Endothelial cell of umbilical vein (primary cell): ENCODE measurements at regions not wholly inside any gene's neighbourhood (a gene's known extent, or its start where the extent isn't known, plus 50 kb on each side); places are given as distances from the start of the nearest gene placed in this dataset.

Experiments used
- BruUV-seq: library from RNA; stranded (reverse); fragments of 400-500 nt; replicated peaks from 2 replicates; lab custom pipeline; 2021; lab: Mats Ljungman, UMichigan
- CTCF ChIA-PET: fragments of 300-600, 350-600 bp; sonication (Branson Sonifier 250); formaldehyde crosslinking; loops from one replicate; lab custom pipeline; 2021; ENCODE audit warnings: antibody characterized with exemption, inconsistent platforms; lab: Charles Lee
- POLR2A ChIA-PET: fragments of 300-600, 350-600 bp; sonication (Branson Sonifier 250); formaldehyde crosslinking; loops from one replicate; lab custom pipeline; 2021; ENCODE audit warnings: antibody characterized with exemption, inconsistent platforms; lab: Charles Lee
- DNase-seq: peaks from one replicate; pipeline ENCODE4 v3.0.0-alpha.2; 2011; ENCODE audit warnings: low read depth, low spot score
- FAIRE-seq: peaks from 2 replicates; lab custom pipeline; 2011; peaks lifted over from hg19 to GRCh38; lab: Jason Lieb, UNC
- H2AFZ ChIP-seq: 2 replicates; pipeline ENCODE4 v1.6.0; 2012; ENCODE audit warnings: low read depth, low read length, control low read depth, inconsistent platforms
- H3K27ac ChIP-seq: 2 replicates; pipeline ENCODE4 v1.5.1; 2011; ENCODE audit warnings: low read depth, mild to moderate bottlenecking, control low read depth, low read length, moderate library complexity; ENCODE audit not compliant: insufficient read depth
- H3K27me3 ChIP-seq, 2 experiments: 2 replicates each; pipeline versions ENCODE4 v1.6.0 to v1.6.1; 2011; ENCODE audit warnings: low read length in 2 of 2, mixed read lengths in 1 of 2; ENCODE audit not compliant: control insufficient read depth in 2 of 2, insufficient read depth in 2 of 2
- H3K36me3 ChIP-seq, 2 experiments: 2 replicates in 1 of 2; 3 replicates in 1 of 2; pipeline ENCODE4 v1.5.1; 2011; ENCODE audit warnings: low read length in 2 of 2, mild to moderate bottlenecking in 1 of 2, moderate library complexity in 1 of 2; ENCODE audit not compliant: control insufficient read depth in 2 of 2, insufficient read depth in 2 of 2; ENCODE audit errors: extremely low read depth in 1 of 2
- H3K4me1 ChIP-seq: 3 replicates; pipeline ENCODE4 v1.5.1; 2011; ENCODE audit warnings: mild to moderate bottlenecking, low read length; ENCODE audit not compliant: control insufficient read depth, insufficient read depth; ENCODE audit errors: extremely low read depth
- H3K4me2 ChIP-seq: 2 replicates; pipeline ENCODE4 v1.6.1; 2011; ENCODE audit warnings: low read length, control low read depth, mixed read lengths; ENCODE audit not compliant: insufficient read depth
- H3K4me3 ChIP-seq, 3 experiments: fragments of 200-600 bp in 1 of 3; sonication (generic), shearing (Covaris generic) in 1 of 3; replicated peaks in 1 of 3; 2 replicates each; pipeline ENCODE4 v1.5.1; 2011 to 2016; ENCODE audit warnings: control low read depth in 3 of 3, low read length in 3 of 3, mild to moderate bottlenecking in 2 of 3, inconsistent platforms in 1 of 3, low read depth in 1 of 3, moderate library complexity in 1 of 3; ENCODE audit not compliant: insufficient read depth in 1 of 3
- H3K79me2 ChIP-seq: 2 replicates; pipeline ENCODE4 v1.6.0; 2012; ENCODE audit warnings: low read length, inconsistent platforms; ENCODE audit not compliant: control insufficient read depth, insufficient read depth
- H3K9ac ChIP-seq: replicated peaks from 2 replicates; pipeline ENCODE3; 2011; ENCODE audit warnings: low read length, control low read depth; ENCODE audit not compliant: insufficient read depth; ENCODE audit errors: extremely low read depth
- H3K9me1 ChIP-seq: replicated peaks from 3 replicates; pipeline ENCODE4 v1.6.0; 2011; ENCODE audit warnings: mild to moderate bottlenecking, low read length; ENCODE audit not compliant: control insufficient read depth, insufficient read depth; ENCODE audit errors: extremely low read depth
- H3K9me3 ChIP-seq: replicated peaks from 2 replicates; pipeline ENCODE4 v1.5.1; 2012; ENCODE audit warnings: low read length, inconsistent platforms; ENCODE audit not compliant: control insufficient read depth, insufficient read depth
- H4K20me1 ChIP-seq: replicated peaks from 2 replicates; pipeline ENCODE3; 2011; ENCODE audit warnings: mild to moderate bottlenecking, low read length; ENCODE audit not compliant: control insufficient read depth, insufficient read depth; ENCODE audit errors: extremely low read depth
- EZH2 ChIP-seq: IDR thresholded peaks from 2 replicates; pipeline ENCODE4 v1.6.1; 2012; ENCODE audit warnings: borderline replicate concordance, low read depth, mild to moderate bottlenecking, moderate library complexity, low read length, inconsistent platforms; ENCODE audit not compliant: severe bottlenecking
- FOS ChIP-seq: IDR thresholded peaks from 2 replicates; pipeline ENCODE4 v1.6.1; 2011; ENCODE audit warnings: mild to moderate bottlenecking, low read length, moderate library complexity, borderline replicate concordance; ENCODE audit not compliant: insufficient read depth
- GATA2 ChIP-seq: IDR thresholded peaks from 2 replicates; pipeline ENCODE4 v1.7.0; 2011; ENCODE audit warnings: low read depth, mild to moderate bottlenecking, moderate library complexity, mixed read lengths, low read length; ENCODE audit not compliant: insufficient read length, insufficient read depth
- JUN ChIP-seq: IDR thresholded peaks from 2 replicates; pipeline ENCODE4 v1.6.1; 2011; ENCODE audit warnings: borderline replicate concordance, low read depth; ENCODE audit not compliant: insufficient read length, insufficient read depth
- MYC ChIP-seq: IDR thresholded peaks from one replicate; pipeline ENCODE4 v1.6.1; 2011; ENCODE audit warnings: mild to moderate bottlenecking, low read depth, low read length
- POLR2A ChIP-seq: IDR thresholded peaks from 2 replicates; pipeline ENCODE4 v1.6.1; 2012; ENCODE audit warnings: low read depth, mild to moderate bottlenecking, control low read depth, low read length
- POLR2AphosphoS5 ChIP-seq: IDR thresholded peaks from 2 replicates; pipeline ENCODE4 v1.6.1; 2012; ENCODE audit warnings: low read depth, mild to moderate bottlenecking, control low read depth, low read length, moderate library complexity; ENCODE audit not compliant: insufficient read depth
- dilution Hi-C: fragments of 300-500 bp; cut with MboI; formaldehyde crosslinking; loops from one replicate; pipeline ENCODE4 v1.15.0; 2019; ENCODE audit warnings: low sequenced_read_pairs; ENCODE audit not compliant: extremely low pct_ligation_motif_present
- intact Hi-C: fragments of 100-400 bp; cut with micrococcal nuclease; formaldehyde crosslinking; loops from one replicate; pipeline ENCODE4 v1.10.0; 2022
- TF ChIP-seq, protein P1 (sequence below), 2 donors: IDR thresholded peaks; 1 replicate in 1 of 2; 2 replicates in 1 of 2; pipeline ENCODE4 v1.5.1; 2011; ENCODE audit warnings: low read length in 2 of 2, mild to moderate bottlenecking in 2 of 2, moderate library complexity in 2 of 2, control low read depth in 1 of 2, inconsistent platforms in 1 of 2, low read depth in 1 of 2; ENCODE audit not compliant: insufficient read depth in 1 of 2; ENCODE audit errors: extremely low read depth in 1 of 2
- TF ChIP-seq, protein P2 (sequence below): IDR thresholded peaks from 2 replicates; pipeline ENCODE4 v1.6.1; 2011; ENCODE audit not compliant: insufficient read depth, insufficient read length

DNA sequence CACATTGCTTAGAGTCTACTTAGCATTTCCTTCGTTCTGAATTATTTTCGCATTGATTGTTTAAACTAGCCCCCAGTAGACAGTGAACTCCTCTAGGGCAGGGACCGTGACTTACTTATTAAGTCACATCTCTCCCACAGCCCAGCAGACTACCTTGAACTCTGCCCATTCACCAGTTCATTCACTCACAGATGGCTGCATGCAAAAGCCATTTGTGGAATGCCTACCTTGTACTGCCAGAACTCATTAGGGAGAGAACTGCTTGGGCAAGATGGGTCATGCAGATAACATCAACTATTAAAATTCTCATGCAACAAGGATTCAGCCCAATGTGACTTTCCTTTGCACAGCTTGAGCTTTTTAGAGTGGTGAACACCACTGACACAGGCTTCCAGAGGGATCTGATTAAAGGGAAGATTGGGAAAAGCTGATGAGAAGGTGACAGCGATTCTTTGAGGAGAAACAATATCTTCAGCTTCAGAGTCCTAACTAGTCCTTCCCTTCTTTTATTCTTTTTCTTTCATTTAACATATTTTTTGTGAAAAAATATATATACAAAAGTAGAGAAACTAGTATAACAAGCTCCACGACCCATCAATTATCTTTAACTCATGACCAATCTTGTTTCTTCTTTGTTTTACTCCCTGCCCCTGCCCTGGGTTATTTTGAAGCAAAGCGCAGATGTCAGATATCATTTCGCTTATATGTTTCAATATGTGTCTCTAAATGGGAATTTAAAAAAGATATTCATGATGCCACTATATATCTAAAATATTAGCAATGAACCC lies 273.9 kb downstream of the CDC5L start:
- no peak overlapping the region for H3K4me2 ChIP-seq
- no peaks in the 10 kb centered on the region for H3K36me3 ChIP-seq
- TF ChIP-seq MYC (no peak), JUN (no peak), EZH2 (no peak), FOS (no peak), GATA2 (no peak), POLR2A (no peak), POLR2AphosphoS5 (no peak)
- TF ChIP-seq, protein P1, sequence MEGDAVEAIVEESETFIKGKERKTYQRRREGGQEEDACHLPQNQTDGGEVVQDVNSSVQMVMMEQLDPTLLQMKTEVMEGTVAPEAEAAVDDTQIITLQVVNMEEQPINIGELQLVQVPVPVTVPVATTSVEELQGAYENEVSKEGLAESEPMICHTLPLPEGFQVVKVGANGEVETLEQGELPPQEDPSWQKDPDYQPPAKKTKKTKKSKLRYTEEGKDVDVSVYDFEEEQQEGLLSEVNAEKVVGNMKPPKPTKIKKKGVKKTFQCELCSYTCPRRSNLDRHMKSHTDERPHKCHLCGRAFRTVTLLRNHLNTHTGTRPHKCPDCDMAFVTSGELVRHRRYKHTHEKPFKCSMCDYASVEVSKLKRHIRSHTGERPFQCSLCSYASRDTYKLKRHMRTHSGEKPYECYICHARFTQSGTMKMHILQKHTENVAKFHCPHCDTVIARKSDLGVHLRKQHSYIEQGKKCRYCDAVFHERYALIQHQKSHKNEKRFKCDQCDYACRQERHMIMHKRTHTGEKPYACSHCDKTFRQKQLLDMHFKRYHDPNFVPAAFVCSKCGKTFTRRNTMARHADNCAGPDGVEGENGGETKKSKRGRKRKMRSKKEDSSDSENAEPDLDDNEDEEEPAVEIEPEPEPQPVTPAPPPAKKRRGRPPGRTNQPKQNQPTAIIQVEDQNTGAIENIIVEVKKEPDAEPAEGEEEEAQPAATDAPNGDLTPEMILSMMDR (IDR thresholded peaks at IDR 0.05; ENCODE audit: extremely low read depth in 1 of 2, insufficient read depth in 1 of 2, low read depth in 1 of 2, low read length in 2 of 2) = no peak
- TF ChIP-seq, protein P2, sequence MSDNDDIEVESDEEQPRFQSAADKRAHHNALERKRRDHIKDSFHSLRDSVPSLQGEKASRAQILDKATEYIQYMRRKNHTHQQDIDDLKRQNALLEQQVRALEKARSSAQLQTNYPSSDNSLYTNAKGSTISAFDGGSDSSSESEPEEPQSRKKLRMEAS = no peak
- DNase-seq = no peak
- ChIA-PET CTCF (interaction anchor here (1.0 to 3.7 kb wide), 7 partner anchors 8 to 1261 kb away, joined by 3 to 15 read pairs (median 7); no protein-coding TSS in a partner anchor), POLR2A (no interaction called here)
- no peaks in the 10 kb centered on the region for H3K4me1 ChIP-seq
- no peak overlapping the region for H3K27ac ChIP-seq
- no peaks in the 10 kb centered on the region for H3K9me1 ChIP-seq
- peaks cover 2 to 12% of the 10 kb centered on the region in 2 experiments for H3K27me3 ChIP-seq
- BruUV-seq = no TSS peak
- H3K79me2 ChIP-seq = no peaks in the 10 kb centered on the region
- no peak overlapping the region for H3K9ac ChIP-seq
- FAIRE-seq = no peak
- H4K20me1 ChIP-seq = no peaks in the 10 kb centered on the region
- intact Hi-C loops = no loop called here
- H2AFZ ChIP-seq = no peak overlapping the region
- dilution Hi-C loops = no loop called here
- no peaks in the 10 kb centered on the region for H3K9me3 ChIP-seq
- no peak overlapping the region for H3K4me3 ChIP-seq
